Peyer's patch (tissue), 4 donors: ENCODE measurements at regions not wholly inside any gene's neighbourhood (a gene's known extent, or its start where the extent isn't known, plus 50 kb on each side); places are given as distances from the start of the nearest gene placed in this dataset.

Experiments
- POLR2A ChIP-seq, 2 donors: fragments of 450-650 bp; IDR thresholded peaks; one replicate each; pipeline ENCODE4 v1.5.1; 2017; ENCODE audit warnings: antibody characterized with exemption in 2 of 2, mild to moderate bottlenecking in 2 of 2, moderate library complexity in 2 of 2
- TF ChIP-seq, protein P1 (sequence below), 6 experiments: fragments of 450-650 bp in 4 of 6; fragments of 200-600 bp in 2 of 6; sonication (generic) in 1 of 6; IDR thresholded peaks; one replicate each; pipeline ENCODE4 v1.5.1; 2017 to 2019; ENCODE audit warnings: antibody characterized with exemption in 6 of 6, mild to moderate bottlenecking in 3 of 6, moderate library complexity in 1 of 6

GRCh38 chr7:156074982-156075615, 262.8 kb upstream of the SHH start:
- TF ChIP-seq, protein P1, sequence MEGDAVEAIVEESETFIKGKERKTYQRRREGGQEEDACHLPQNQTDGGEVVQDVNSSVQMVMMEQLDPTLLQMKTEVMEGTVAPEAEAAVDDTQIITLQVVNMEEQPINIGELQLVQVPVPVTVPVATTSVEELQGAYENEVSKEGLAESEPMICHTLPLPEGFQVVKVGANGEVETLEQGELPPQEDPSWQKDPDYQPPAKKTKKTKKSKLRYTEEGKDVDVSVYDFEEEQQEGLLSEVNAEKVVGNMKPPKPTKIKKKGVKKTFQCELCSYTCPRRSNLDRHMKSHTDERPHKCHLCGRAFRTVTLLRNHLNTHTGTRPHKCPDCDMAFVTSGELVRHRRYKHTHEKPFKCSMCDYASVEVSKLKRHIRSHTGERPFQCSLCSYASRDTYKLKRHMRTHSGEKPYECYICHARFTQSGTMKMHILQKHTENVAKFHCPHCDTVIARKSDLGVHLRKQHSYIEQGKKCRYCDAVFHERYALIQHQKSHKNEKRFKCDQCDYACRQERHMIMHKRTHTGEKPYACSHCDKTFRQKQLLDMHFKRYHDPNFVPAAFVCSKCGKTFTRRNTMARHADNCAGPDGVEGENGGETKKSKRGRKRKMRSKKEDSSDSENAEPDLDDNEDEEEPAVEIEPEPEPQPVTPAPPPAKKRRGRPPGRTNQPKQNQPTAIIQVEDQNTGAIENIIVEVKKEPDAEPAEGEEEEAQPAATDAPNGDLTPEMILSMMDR (IDR thresholded peaks at IDR 0.05), result no peak
- no peak for TF ChIP-seq POLR2A (IDR thresholded peaks at IDR 0.05)
